Heart left ventricle (tissue), 13 donors: ENCODE measurements at regions not wholly inside any gene's neighbourhood (a gene's known extent, or its start where the extent isn't known, plus 50 kb on each side); places are given as distances from the start of the nearest gene placed in this dataset.

Source experiments
- POLR2A ChIP-seq, 2 donors: fragments of 450-650 bp; IDR thresholded peaks; one replicate each; pipeline ENCODE4 v1.6.1; 2017; ENCODE audit warnings: antibody characterized with exemption in 2 of 2, mild to moderate bottlenecking in 2 of 2, moderate library complexity in 2 of 2
- TF ChIP-seq, protein P1 (sequence below), 12 donors: fragments of 200-600 bp; sonication (generic) in 4 of 12; IDR thresholded peaks; one replicate each; pipeline versions ENCODE4 v1.5.0 to v1.8.0; 2018 to 2022; ENCODE audit warnings: antibody characterized with exemption in 12 of 12, mild to moderate bottlenecking in 5 of 12
- donor health status: ischemic (EF 13 %, LVEDD 7.1; RV severe dilation, severe dysfunction).
- donor health status: DM: no; HTN: yes; CAD: no.
- donor health status: DM: no; HTN: no; CAD: no.
- donor health status: ischemic (EF 25% LVEDD 6.9; RV normal size, moderate dysfunction).
- donor health status: ischemic (EF 25% LVEDD 5.7; RV mildly dilated, moderate dysfunction).
- donor health status: ischemic (EF 35%, LVEDD 5.7; RV mildly dilated, moderate dysfunction).
- donor health status: nonischemic (EF 11% LVEDD 7.7; RV severe dilation, severe dysfunction).
- donor health status: DM: yes; HTN: yes; CAD: no.
- donor health status: PGD.
- donor health status: ischemic (EF 29% LVEDD 5.4; RV normal size, mild dysfunction).
- donor health status: nonischemic (EF 23%, LVEDD 6.1; RV moderate dilation, normal function).

DNA sequence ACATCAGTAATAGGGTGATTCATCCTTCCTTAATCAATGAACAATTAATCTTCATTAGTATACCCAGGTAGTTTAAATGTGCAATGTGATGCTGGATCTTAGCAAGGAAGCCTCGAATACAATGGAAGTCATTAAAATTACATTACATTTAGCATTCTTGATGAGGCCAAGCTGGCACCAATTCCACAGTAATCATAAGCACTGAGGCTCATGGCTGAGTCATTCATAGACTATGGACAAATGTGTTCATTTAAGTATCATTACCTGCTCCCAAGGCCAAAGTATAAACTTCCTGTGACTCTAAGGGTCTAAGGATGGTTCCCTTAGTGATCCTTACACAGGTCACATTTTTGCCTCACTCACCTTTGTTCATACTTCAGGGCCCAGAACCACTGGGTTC is 266.4 kb upstream of the CDIN1 start:
- TF ChIP-seq, protein P1, sequence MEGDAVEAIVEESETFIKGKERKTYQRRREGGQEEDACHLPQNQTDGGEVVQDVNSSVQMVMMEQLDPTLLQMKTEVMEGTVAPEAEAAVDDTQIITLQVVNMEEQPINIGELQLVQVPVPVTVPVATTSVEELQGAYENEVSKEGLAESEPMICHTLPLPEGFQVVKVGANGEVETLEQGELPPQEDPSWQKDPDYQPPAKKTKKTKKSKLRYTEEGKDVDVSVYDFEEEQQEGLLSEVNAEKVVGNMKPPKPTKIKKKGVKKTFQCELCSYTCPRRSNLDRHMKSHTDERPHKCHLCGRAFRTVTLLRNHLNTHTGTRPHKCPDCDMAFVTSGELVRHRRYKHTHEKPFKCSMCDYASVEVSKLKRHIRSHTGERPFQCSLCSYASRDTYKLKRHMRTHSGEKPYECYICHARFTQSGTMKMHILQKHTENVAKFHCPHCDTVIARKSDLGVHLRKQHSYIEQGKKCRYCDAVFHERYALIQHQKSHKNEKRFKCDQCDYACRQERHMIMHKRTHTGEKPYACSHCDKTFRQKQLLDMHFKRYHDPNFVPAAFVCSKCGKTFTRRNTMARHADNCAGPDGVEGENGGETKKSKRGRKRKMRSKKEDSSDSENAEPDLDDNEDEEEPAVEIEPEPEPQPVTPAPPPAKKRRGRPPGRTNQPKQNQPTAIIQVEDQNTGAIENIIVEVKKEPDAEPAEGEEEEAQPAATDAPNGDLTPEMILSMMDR (IDR thresholded peaks at IDR 0.05) = no peak
- no peak for TF ChIP-seq POLR2A (IDR thresholded peaks at IDR 0.05)
